ENCODE measurements at regions not wholly inside any gene's neighbourhood (a gene's known extent, or its start where the extent isn't known, plus 50 kb on each side); places are given as distances from the start of the nearest gene placed in this dataset.
"Not testable (repeated sequence)": the region's sequence is repeated elsewhere in the genome, so short reads cannot be mapped to it uniquely, and the experiment has no call there.

DNA sequence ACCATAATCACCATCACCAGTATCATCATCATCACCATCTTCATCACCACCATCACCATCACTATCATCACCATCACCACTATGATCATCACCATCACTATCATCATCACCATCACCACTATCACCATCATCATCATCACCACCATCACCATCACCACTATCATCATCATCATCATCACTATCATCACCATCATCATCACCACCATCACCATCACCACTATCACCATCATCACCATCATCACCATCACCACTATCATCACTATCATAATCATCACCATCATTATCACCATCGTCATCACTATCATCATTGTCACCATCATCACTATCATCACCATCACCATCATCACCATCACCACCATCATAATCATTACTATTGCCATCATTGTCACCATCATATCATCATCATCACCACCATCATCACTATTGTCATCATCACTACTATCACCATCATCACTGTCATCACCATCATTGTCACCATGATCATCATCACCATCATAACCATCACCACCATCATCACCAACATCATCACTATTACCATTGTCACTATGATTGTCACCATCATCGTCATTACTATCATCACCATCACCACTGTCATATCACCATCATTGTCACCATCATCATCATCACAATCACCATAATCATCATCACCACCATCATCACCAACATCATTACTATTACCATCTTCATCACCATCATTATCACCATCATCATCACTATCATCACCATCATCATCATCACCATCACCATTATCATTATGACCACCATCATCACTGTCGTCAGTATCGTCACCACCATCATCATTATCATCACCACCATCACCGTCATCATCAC is 154.7 kb downstream of the ACTR3B start:
- Mint-ChIP-seq H3K27me3 (ENCODE audit: unreplicated experiment) (no peaks in the 10 kb centered on the region), H3K4me1 (ENCODE audit: low read depth, unreplicated experiment) (no peaks in the 10 kb centered on the region), H3K9me3 (ENCODE audit: unreplicated experiment) (no peaks in the 10 kb centered on the region), H3K36me3 (ENCODE audit: unreplicated experiment) (no peaks in the 10 kb centered on the region), H3K4me3 (ENCODE audit: unreplicated experiment) (no peak overlapping the region), H3K27ac (ENCODE audit: unreplicated experiment) (no peak overlapping the region)
- TF ChIP-seq, protein P1, sequence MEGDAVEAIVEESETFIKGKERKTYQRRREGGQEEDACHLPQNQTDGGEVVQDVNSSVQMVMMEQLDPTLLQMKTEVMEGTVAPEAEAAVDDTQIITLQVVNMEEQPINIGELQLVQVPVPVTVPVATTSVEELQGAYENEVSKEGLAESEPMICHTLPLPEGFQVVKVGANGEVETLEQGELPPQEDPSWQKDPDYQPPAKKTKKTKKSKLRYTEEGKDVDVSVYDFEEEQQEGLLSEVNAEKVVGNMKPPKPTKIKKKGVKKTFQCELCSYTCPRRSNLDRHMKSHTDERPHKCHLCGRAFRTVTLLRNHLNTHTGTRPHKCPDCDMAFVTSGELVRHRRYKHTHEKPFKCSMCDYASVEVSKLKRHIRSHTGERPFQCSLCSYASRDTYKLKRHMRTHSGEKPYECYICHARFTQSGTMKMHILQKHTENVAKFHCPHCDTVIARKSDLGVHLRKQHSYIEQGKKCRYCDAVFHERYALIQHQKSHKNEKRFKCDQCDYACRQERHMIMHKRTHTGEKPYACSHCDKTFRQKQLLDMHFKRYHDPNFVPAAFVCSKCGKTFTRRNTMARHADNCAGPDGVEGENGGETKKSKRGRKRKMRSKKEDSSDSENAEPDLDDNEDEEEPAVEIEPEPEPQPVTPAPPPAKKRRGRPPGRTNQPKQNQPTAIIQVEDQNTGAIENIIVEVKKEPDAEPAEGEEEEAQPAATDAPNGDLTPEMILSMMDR (IDR thresholded peaks at IDR 0.05; ENCODE audit: partially characterized antibody, unreplicated experiment) = no peak
- no peak for DNase-seq

DNA sequence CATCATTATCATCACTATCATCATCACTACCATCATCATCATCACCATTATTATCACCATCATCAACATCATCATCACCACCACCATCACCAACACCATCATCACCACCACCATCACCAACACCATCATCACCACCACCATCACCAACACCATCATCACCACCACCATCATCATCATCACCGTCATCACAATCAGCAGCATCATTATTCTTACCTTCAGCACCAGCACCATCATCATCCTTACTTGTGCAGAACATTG is 155.2 kb downstream of the ACTR3B start:
- H3K9me3 Mint-ChIP-seq (ENCODE audit: unreplicated experiment); H3K27ac Mint-ChIP-seq (ENCODE audit: unreplicated experiment); H3K36me3 Mint-ChIP-seq (ENCODE audit: unreplicated experiment): not testable (repeated sequence)

DNA sequence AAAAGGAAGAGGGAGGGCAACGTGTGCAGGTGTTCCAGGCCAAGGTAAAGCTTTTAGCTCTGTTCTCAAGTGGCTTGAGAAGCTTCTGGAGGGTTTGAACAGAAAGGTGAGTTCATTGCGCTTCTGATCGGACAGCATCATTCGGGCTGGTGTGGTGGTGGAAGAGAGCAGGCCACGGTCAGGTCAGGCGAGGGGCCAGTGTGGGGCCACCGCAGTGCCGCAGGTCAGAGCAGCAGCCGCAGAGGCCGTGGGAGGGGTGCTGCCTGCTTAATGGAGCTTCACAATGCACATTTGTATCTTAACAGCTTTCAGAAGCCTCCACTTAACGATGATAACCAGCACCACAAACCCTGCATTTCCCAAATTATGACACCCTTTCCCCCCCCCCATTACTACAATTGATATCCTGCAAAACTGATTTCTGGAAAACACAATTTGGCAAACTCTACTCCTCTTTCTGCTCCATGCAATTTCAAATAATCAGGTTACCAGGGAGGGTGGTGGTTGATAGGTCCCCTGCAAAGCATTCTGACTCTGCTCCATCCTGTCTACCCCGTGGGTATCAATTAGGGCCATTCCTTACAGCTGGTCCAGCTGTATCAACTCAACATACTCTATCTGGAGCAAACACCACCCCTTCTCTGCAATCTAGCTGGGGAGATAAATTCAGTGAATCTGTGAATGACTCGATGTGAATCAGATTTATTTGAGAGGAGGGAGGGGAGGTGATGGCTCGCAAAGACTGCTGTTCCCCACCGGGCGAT is 162.9 kb downstream of the ACTR3B start:
- Mint-ChIP-seq H3K27ac (ENCODE audit: unreplicated experiment) (no peak overlapping the region), H3K36me3 (ENCODE audit: unreplicated experiment) (no peaks in the 10 kb centered on the region), H3K4me1 (ENCODE audit: low read depth, unreplicated experiment) (no peaks in the 10 kb centered on the region), H3K9me3 (ENCODE audit: unreplicated experiment) (peaks cover 2% of the 10 kb centered on the region), H3K27me3 (ENCODE audit: unreplicated experiment) (peaks cover 2% of the 10 kb centered on the region), H3K4me3 (ENCODE audit: unreplicated experiment) (no peak overlapping the region)
- TF ChIP-seq, protein P1 (IDR thresholded peaks at IDR 0.05; ENCODE audit: partially characterized antibody, unreplicated experiment) = no peak
- DNase-seq = no peak

More for the DNA sequence above, 155.2 kb downstream of the ACTR3B start:
- not testable (repeated sequence) for H3K27me3 Mint-ChIP-seq (ENCODE audit: unreplicated experiment); DNase-seq; H3K4me1 Mint-ChIP-seq (ENCODE audit: low read depth, unreplicated experiment); H3K4me3 Mint-ChIP-seq (ENCODE audit: unreplicated experiment)

DNA sequence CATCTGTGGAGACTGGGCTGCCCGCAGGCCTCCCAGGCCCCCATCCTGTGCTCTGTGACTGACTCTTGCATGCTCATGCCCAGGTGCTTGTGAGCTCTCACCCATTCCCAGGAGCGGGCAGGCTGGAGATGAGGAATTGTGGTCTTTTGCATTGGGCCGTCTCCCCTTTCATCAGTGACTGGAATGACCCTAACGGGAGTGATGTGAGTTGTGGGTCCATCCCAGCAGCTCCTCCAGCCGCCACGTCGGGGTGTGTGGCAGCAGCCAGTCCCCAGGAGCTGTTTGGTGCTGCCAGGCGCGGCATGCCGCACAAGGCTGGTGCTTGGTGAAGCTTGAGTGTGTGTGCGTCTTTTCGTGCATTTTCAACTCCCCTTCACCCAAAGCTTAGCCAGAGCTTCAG is 164.2 kb downstream of the ACTR3B start:
- TF ChIP-seq, protein P1 (IDR thresholded peaks at IDR 0.05; ENCODE audit: partially characterized antibody, unreplicated experiment) = no peak
- no peak overlapping the region for H3K4me3 Mint-ChIP-seq (ENCODE audit: unreplicated experiment)
- no peak overlapping the region for H3K27ac Mint-ChIP-seq (ENCODE audit: unreplicated experiment)
- H3K9me3 Mint-ChIP-seq (ENCODE audit: unreplicated experiment) = peaks cover 2% of the 10 kb centered on the region
- H3K27me3 Mint-ChIP-seq (ENCODE audit: unreplicated experiment) = peaks cover 2% of the 10 kb centered on the region
- H3K4me1 Mint-ChIP-seq (ENCODE audit: low read depth, unreplicated experiment) = no peaks in the 10 kb centered on the region
- H3K36me3 Mint-ChIP-seq (ENCODE audit: unreplicated experiment) = no peaks in the 10 kb centered on the region
- no peak for DNase-seq

DNA sequence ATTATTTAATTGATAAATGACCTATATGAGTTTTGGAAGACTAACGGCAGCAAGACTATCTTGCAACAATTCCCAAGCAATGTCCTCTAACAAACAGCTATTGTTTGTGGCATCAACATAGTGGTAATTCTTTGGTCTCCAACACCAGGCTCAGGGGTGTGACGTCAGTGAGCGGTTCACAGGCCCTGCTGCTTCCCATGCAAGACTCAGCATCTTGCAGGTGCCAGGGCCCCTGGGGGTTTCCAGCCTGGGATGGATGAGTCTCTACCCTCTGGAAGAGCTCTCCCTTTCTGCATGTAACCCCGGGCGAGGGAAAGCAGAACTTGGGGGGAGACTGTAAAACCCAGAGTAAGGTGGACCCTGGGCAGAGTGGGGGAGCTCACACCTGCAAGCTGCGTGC is 164.7 kb downstream of the ACTR3B start:
- Mint-ChIP-seq H3K4me3 (ENCODE audit: unreplicated experiment) (peak overlapping the region; percentile 30), H3K36me3 (ENCODE audit: unreplicated experiment) (no peaks in the 10 kb centered on the region), H3K27me3 (ENCODE audit: unreplicated experiment) (peaks cover 3% of the 10 kb centered on the region), H3K4me1 (ENCODE audit: low read depth, unreplicated experiment) (no peaks in the 10 kb centered on the region), H3K9me3 (ENCODE audit: unreplicated experiment) (peaks cover 4% of the 10 kb centered on the region), H3K27ac (ENCODE audit: unreplicated experiment) (no peak overlapping the region)
- no peak for DNase-seq
- TF ChIP-seq, protein P1 (IDR thresholded peaks at IDR 0.05; ENCODE audit: partially characterized antibody, unreplicated experiment) = no peak
